Fibroblast of villous mesenchyme (primary cell): ENCODE measurements at regions not wholly inside any gene's neighbourhood (a gene's known extent, or its start where the extent isn't known, plus 50 kb on each side); places are given as distances from the start of the nearest gene placed in this dataset.

ENCODE experiments used
- DNase-seq: peaks from one replicate; pipeline ENCODE4 v3.0.0-alpha.2; 2010; ENCODE audit warnings: low read depth
- H3K4me3 ChIP-seq: 2 replicates; pipeline ENCODE4 v1.5.1; 2011; ENCODE audit warnings: low read depth, mild to moderate bottlenecking, low read length
- TF ChIP-seq, protein P1 (sequence below): IDR thresholded peaks from 2 replicates; pipeline ENCODE4 v1.5.1; 2012; ENCODE audit warnings: low read depth, mild to moderate bottlenecking, low read length; ENCODE audit not compliant: insufficient read depth

DNA sequence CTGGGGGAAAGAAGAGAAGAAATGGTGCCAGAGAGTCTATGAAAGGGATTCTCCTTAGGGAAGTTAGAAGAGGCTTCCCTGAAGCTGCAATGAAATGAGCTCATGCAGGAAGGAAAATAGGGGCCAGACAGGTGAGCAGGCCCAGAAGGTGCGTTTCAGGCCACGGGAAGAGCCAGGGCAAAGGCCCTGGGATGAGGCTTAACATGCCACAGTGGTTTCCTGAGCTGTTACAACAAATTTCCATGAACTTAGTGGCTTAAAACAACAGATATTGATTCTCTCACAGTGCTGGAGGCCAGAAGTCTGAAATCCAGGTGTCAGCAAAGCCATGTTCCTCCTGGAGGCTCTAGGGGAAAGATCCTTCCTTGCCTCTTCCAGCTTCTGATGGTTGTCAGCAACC, 167.9 kb downstream of the TFAP2C start:
- H3K4me3 ChIP-seq: no peak overlapping the region
- TF ChIP-seq, protein P1, sequence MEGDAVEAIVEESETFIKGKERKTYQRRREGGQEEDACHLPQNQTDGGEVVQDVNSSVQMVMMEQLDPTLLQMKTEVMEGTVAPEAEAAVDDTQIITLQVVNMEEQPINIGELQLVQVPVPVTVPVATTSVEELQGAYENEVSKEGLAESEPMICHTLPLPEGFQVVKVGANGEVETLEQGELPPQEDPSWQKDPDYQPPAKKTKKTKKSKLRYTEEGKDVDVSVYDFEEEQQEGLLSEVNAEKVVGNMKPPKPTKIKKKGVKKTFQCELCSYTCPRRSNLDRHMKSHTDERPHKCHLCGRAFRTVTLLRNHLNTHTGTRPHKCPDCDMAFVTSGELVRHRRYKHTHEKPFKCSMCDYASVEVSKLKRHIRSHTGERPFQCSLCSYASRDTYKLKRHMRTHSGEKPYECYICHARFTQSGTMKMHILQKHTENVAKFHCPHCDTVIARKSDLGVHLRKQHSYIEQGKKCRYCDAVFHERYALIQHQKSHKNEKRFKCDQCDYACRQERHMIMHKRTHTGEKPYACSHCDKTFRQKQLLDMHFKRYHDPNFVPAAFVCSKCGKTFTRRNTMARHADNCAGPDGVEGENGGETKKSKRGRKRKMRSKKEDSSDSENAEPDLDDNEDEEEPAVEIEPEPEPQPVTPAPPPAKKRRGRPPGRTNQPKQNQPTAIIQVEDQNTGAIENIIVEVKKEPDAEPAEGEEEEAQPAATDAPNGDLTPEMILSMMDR: no peak
- no peak for DNase-seq

DNA sequence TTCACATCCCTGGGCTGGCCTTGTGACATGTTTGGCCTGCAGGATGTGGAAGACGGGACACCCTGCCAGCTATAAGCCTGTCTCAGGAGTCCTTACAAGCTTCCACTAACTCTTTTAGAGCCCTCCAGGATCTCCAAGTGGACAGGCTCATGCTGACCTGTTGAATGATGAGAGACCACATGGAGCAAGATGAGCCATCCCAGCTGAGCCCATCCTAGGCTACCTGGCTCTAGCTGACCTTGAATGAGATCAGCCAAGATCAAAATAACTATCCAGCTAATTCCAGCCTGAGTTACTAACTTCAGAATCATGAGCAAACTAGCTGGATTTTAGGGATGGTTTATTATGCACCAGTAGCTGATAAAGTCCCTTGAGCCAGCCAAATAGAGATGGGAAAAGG, 169.5 kb downstream of the TFAP2C start:
- TF ChIP-seq, protein P1: no peak
- no peak overlapping the region for H3K4me3 ChIP-seq
- DNase-seq: no peak

DNA sequence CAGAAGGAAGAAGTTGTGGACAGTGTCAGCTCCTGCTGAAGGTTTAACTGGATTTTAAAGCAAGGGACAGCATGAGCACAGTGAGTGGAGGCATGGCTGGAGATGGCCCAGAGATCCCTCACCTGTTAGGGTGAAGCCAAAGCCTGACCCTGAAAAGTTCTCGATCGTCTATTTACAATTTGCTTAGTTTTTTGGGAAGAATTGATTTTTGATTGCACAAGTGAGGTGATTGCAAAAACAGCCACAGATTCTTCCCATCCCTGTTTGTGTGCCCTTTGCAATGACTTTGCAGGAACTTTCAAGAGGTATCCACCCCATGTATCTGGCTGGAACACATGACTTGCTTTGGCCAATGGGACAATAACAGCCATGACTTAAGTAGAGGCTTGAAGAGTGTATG, 170.1 kb downstream of the TFAP2C start:
- no peak for DNase-seq
- TF ChIP-seq, protein P1: no peak
- no peak overlapping the region for H3K4me3 ChIP-seq

DNA sequence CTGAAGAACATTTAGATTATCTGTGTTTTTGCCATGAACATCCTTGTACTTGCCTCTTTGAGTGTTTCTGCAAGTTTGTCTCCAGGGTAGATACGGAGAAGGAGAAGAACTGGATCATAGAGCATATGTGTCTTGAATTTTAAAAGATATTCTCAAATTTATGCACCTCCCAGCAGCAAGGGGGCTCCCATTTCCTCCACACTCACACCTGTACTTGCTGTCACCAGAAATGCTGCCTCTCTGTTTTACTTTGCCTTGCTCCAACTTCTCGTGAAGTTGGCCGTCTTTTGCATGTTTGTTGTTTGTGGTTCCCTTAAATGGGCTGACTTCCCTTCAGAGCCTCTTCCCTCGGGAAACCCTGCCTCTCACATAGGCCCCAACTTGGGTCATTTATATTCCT, 171.0 kb downstream of the TFAP2C start:
- TF ChIP-seq, protein P1: no peak
- DNase-seq: no peak
- no peak overlapping the region for H3K4me3 ChIP-seq

DNA sequence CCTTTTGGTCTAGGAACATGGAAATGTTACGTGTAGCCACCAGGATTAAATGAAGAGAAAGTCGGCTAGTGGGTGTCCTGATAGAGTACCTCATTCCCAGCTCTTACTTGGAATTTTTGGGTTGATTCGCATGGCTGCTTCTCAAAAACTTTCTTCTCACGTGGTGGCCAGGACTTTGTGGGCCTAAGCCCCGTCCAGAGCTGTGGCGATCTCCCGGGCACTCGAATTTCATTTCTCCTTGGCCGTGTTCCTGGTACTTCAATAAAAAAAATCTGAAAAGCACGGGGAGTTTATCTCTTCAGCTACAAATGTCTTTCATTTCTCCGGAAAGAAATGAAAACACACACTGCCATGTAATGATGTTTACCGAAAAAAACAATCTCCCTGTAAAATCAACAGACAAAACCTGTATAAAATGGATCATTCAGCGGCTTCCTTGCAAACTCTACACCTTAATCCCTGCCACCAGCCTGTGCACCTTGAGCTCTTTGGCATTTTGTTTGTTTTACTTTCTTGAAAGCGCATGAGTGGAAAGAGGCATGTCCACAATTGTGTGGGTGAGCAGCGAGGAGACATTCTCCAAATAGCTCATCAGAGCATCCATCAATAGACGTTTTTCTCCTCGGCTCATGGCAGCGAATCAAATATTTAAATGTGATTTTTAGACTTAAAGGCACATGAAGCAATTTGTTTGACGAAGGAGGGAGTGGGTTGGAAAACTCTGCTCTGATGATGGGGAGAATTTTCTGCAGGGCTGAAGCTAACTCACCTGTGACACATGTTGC, 173.1 kb downstream of the TFAP2C start:
- DNase-seq: peak; percentile 31
- TF ChIP-seq, protein P1: no peak
- H3K4me3 ChIP-seq: no peak overlapping the region

DNA sequence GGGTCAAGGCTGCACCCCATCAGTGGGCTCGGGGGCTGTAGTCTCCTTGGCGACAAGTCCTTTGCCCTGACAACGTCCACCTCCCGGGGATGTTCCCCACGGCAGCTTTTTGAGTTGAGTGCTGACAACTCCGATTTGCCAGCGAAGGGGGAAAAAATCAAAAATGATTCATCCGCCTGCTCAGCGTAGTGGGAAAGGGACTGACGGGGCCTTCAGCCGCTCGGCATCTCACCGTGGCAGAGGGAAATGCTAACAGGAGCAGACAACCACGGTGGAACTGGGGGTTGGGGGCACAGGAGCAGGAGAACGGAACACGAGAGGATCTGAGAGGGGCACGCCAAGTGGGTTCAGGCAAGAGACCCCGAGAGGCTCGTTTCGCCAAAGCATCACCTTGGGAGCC, 173.7 kb downstream of the TFAP2C start:
- DNase-seq: no peak
- no peak overlapping the region for H3K4me3 ChIP-seq
- TF ChIP-seq, protein P1: no peak

DNA sequence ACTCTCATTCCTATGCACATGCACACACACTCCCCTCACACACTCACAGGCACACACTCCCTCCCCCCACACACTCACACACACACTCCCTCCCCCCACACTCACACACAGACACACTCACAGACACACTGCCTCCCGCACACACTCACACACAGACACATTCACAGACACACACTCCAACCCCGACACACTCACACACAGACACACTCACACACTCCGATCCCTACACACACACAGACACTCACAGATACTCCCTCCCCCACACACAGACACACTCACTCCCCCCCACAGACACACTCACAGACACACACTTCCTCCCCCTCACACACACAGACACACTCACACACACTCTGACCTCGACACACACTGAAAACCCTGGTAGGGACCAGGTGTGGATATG, 176.2 kb downstream of the TFAP2C start:
- DNase-seq: no peak
- no peak overlapping the region for H3K4me3 ChIP-seq
- TF ChIP-seq, protein P1: no peak
